HEK293 (cell line): ENCODE measurements at regions not wholly inside any gene's neighbourhood (a gene's known extent, or its start where the extent isn't known, plus 50 kb on each side); places are given as distances from the start of the nearest gene placed in this dataset.

Source experiments
- CTCF ChIA-PET: fragments of 350-600 bp; formaldehyde crosslinking; extraction: SDS; loops from one replicate; lab custom pipeline; 2021; ENCODE audit warnings: antibody characterized with exemption; lab: Yijun Ruan, JAX
- POLR2A ChIA-PET: fragments of 300-600 bp; formaldehyde crosslinking; extraction: SDS; loops from one replicate; lab custom pipeline; 2020; ENCODE audit warnings: antibody characterized with exemption, inconsistent platforms; lab: Yijun Ruan, JAX
- H3K27ac ChIP-seq: fragments of 200-500 bp; sonication (Bioruptor generic); 2 replicates; pipeline ENCODE4 v1.5.1; 2014; ENCODE audit warnings: low read depth, low read length, control low read depth, inconsistent platforms; ENCODE audit errors: extremely low read depth
- H3K36me3 ChIP-seq, 2 experiments: fragments of 200-500 bp in 1 of 2; sonication (Bioruptor generic) in 1 of 2; 1 replicate in 1 of 2; 2 replicates in 1 of 2; pipeline ENCODE4 v1.5.1; 2014 to 2017; ENCODE audit warnings: inconsistent platforms in 2 of 2, low read length in 2 of 2; ENCODE audit not compliant: control insufficient read depth in 2 of 2, insufficient read depth in 1 of 2
- H3K4me1 ChIP-seq: fragments of 200-500 bp; sonication (Bioruptor generic); 2 replicates; pipeline ENCODE4 v1.5.1; 2014; ENCODE audit warnings: mild to moderate bottlenecking, low read length, inconsistent platforms; ENCODE audit not compliant: control insufficient read depth, insufficient read depth
- H3K4me3 ChIP-seq: 2 replicates; pipeline ENCODE4 v1.5.1; 2011; ENCODE audit warnings: low read depth, mild to moderate bottlenecking, control low read depth, low read length, moderate library complexity
- H3K9me3 ChIP-seq: fragments of 200-500 bp; sonication (Bioruptor generic); 2 replicates; pipeline ENCODE4 v1.5.1; 2014; ENCODE audit warnings: low read depth, low read length, inconsistent platforms; ENCODE audit not compliant: control insufficient read depth, insufficient read depth
- ATF2 ChIP-seq: fragments of 450-650 bp; formaldehyde crosslinking; IDR thresholded peaks from 2 replicates; pipeline ENCODE4 v1.5.1; 2016; ENCODE audit warnings: missing biosample characterization, missing genetic modification characterization, low read depth
- HOXA7 ChIP-seq: sonication (generic); formaldehyde crosslinking; IDR thresholded peaks from 2 replicates; pipeline ENCODE4 v1.8.1; 2022; ENCODE audit warnings: missing genetic modification reagents, borderline replicate concordance
- MYNN ChIP-seq: fragments of 450-650 bp; formaldehyde crosslinking; IDR thresholded peaks from 2 replicates; pipeline ENCODE4 v1.5.1; 2016; ENCODE audit warnings: missing biosample characterization, missing genetic modification characterization, borderline replicate concordance
- PATZ1 ChIP-seq: fragments of 450-650 bp; formaldehyde crosslinking; IDR thresholded peaks from 2 replicates; pipeline ENCODE4 v1.5.1; 2016; ENCODE audit warnings: missing biosample characterization, missing genetic modification characterization
- PRDM4 ChIP-seq: fragments of 450-650 bp; formaldehyde crosslinking; IDR thresholded peaks from 2 replicates; pipeline ENCODE4 v1.5.1; 2017; ENCODE audit warnings: missing biosample characterization, missing genetic modification characterization
- ZFP3 ChIP-seq: fragments of 450-650 bp; formaldehyde crosslinking; IDR thresholded peaks from 2 replicates; pipeline ENCODE4 v1.5.1; 2016; ENCODE audit warnings: low read depth, missing biosample characterization, missing genetic modification characterization
- ZNF121 ChIP-seq: fragments of 450-650 bp; formaldehyde crosslinking; IDR thresholded peaks from 2 replicates; pipeline ENCODE4 v1.5.1; 2016; ENCODE audit warnings: missing biosample characterization, missing genetic modification characterization
- ZNF350 ChIP-seq: fragments of 450-650 bp; formaldehyde crosslinking; IDR thresholded peaks from 2 replicates; pipeline ENCODE4 v1.5.0; 2017; ENCODE audit warnings: missing biosample characterization, mild to moderate bottlenecking, missing genetic modification characterization
- ZNF426 ChIP-seq: fragments of 450-650 bp; formaldehyde crosslinking; IDR thresholded peaks from 2 replicates; pipeline ENCODE4 v1.5.1; 2017; ENCODE audit warnings: missing biosample characterization, missing genetic modification characterization, mild to moderate bottlenecking, inconsistent platforms, moderate library complexity
- ZNF449 ChIP-seq: fragments of 450-650 bp; formaldehyde crosslinking; IDR thresholded peaks from 2 replicates; pipeline ENCODE4 v1.5.1; 2017; ENCODE audit warnings: missing biosample characterization, mild to moderate bottlenecking, missing genetic modification characterization, moderate library complexity
- ZNF501 ChIP-seq: fragments of 450-650 bp; formaldehyde crosslinking; IDR thresholded peaks from 2 replicates; pipeline ENCODE4 v1.5.1; 2016; ENCODE audit warnings: missing biosample characterization, missing genetic modification characterization
- ZNF513 ChIP-seq: fragments of 450-650 bp; IDR thresholded peaks from 2 replicates; pipeline ENCODE4 v1.5.1; 2018; ENCODE audit warnings: missing biosample characterization, missing genetic modification characterization
- ZNF529 ChIP-seq: fragments of 450-650 bp; formaldehyde crosslinking; IDR thresholded peaks from 2 replicates; pipeline ENCODE4 v1.5.1; 2017; ENCODE audit warnings: missing genetic modification characterization, missing biosample characterization; ENCODE audit not compliant: insufficient replicate concordance
- ZNF621 ChIP-seq: fragments of 450-650 bp; formaldehyde crosslinking; IDR thresholded peaks from 2 replicates; pipeline ENCODE4 v1.5.1; 2017; ENCODE audit warnings: missing biosample characterization, missing genetic modification characterization
- ZNF660 ChIP-seq: fragments of 450-650 bp; IDR thresholded peaks from 2 replicates; pipeline ENCODE4 v1.5.1; 2018; ENCODE audit warnings: missing biosample characterization, mild to moderate bottlenecking, missing genetic modification characterization
- ZNF701 ChIP-seq: fragments of 450-650 bp; formaldehyde crosslinking; IDR thresholded peaks from 2 replicates; pipeline ENCODE4 v1.5.1; 2016; ENCODE audit warnings: missing biosample characterization, missing genetic modification characterization
- ZNF792 ChIP-seq: fragments of 450-650 bp; formaldehyde crosslinking; IDR thresholded peaks from 2 replicates; pipeline ENCODE4 v1.5.1; 2016; ENCODE audit warnings: missing biosample characterization, missing genetic modification characterization

- no peak for TF ChIP-seq ZNF513 (tag by site-specific recombination)
These were observed 167.9 kb upstream of the TNFAIP3 start (continued) for GRCh38 chr6:137699031-137699683.

GRCh38 chr6:137700161-137700560, 166.9 kb upstream of the TNFAIP3 start:
- Histone ChIP-seq H3K36me3 (no peaks in the 10 kb centered on the region), H3K4me1 (no peaks in the 10 kb centered on the region), H3K27ac (no peak overlapping the region), H3K4me3 (no peak overlapping the region), H3K9me3 (no peaks in the 10 kb centered on the region)
- ChIA-PET CTCF (interaction anchor here (0.5 to 2.7 kb wide), 4 partner anchors 166 to 1917 kb away, joined by 3 to 13 read pairs (median 6); partner anchors contain the start of gene TNFAIP3), POLR2A (no interaction called here)
- TF ChIP-seq ZNF121 (tag by site-specific recombination) = no peak
- TF ChIP-seq PATZ1 (tag by site-specific recombination) = no peak
- no peak for TF ChIP-seq ZNF501 (tag by site-specific recombination)
- no peak for TF ChIP-seq ZNF529
- no peak for TF ChIP-seq ZNF621 (tag by site-specific recombination)
- TF ChIP-seq ZFP3 = no peak
- TF ChIP-seq MYNN (tag by site-specific recombination) = no peak
- TF ChIP-seq PRDM4 (tag by site-specific recombination) = no peak
- TF ChIP-seq ZNF701 (tag by site-specific recombination) = no peak
- no peak for TF ChIP-seq ZNF350
- TF ChIP-seq HOXA7 (CRISPR knock-in tag) = no peak
- TF ChIP-seq ZNF449 = no peak
- TF ChIP-seq ZNF660 (tag by site-specific recombination) = no peak
- TF ChIP-seq ATF2 (tag by site-specific recombination) = no peak
- TF ChIP-seq ZNF426 (tag by site-specific recombination) = no peak
- no peak for TF ChIP-seq ZNF792
